Transverse colon (tissue), 4 donors: ENCODE measurements at regions not wholly inside any gene's neighbourhood (a gene's known extent, or its start where the extent isn't known, plus 50 kb on each side); places are given as distances from the start of the nearest gene placed in this dataset.

Experiments
- DNase-seq: peaks from one replicate; pipeline ENCODE4 v3.0.0-alpha.2; 2019
- H3K27ac ChIP-seq, 4 donors: fragments of 200-600 bp; sonication (generic); 2 replicates each; pipeline ENCODE4 v1.5.1; 2016 to 2018; ENCODE audit warnings: inconsistent platforms in 4 of 4
- H3K27me3 ChIP-seq: fragments of 200-600 bp; sonication (generic); 2 replicates; pipeline ENCODE4 v1.5.1; 2017; ENCODE audit warnings: inconsistent platforms
- H3K36me3 ChIP-seq, 4 donors: fragments of 200-600 bp; sonication (generic); 2 replicates each; pipeline ENCODE4 v1.5.1; 2017 to 2019; ENCODE audit warnings: inconsistent platforms in 4 of 4
- H3K4me1 ChIP-seq, 4 donors: fragments of 200-600 bp; sonication (generic); 2 replicates each; pipeline ENCODE4 v1.5.1; 2017 to 2020; ENCODE audit warnings: inconsistent platforms in 4 of 4
- H3K4me3 ChIP-seq, 4 donors: fragments of 200-600 bp; sonication (generic); 1 replicate in 1 of 4; 2 replicates in 3 of 4; pipeline versions ENCODE4 v1.5.1 to v1.6.1; 2017 to 2019; ENCODE audit warnings: inconsistent platforms in 4 of 4
- H3K9me3 ChIP-seq, 2 donors: fragments of 200-600 bp; sonication (generic); 2 replicates each; pipeline ENCODE4 v1.5.1; 2017 to 2019; ENCODE audit warnings: inconsistent platforms in 2 of 2
- EP300 ChIP-seq: sonication (generic); formaldehyde crosslinking; IDR thresholded peaks from one replicate; pipeline ENCODE4 v1.6.1; 2017; ENCODE audit warnings: antibody characterized with exemption, low read depth
- POLR2A ChIP-seq: fragments of 450-650 bp; IDR thresholded peaks from one replicate; pipeline ENCODE4 v1.6.1; 2016; ENCODE audit warnings: antibody characterized with exemption, mild to moderate bottlenecking, moderate library complexity
- POLR2AphosphoS5 ChIP-seq, 3 donors: sonication (generic); formaldehyde crosslinking; IDR thresholded peaks; one replicate each; pipeline ENCODE4 v1.6.1; 2016; ENCODE audit warnings: antibody characterized with exemption in 3 of 3
- WGBS, 2 donors: methylation state at CpG; one replicate each; pipeline ENCODE4 v1.1.5; 2018; ENCODE audit warnings: low coverage in 1 of 2; 5-methylcytosine and 5-hydroxymethylcytosine counted together
- in situ Hi-C, 4 donors: fragments of 200-750 bp; cut with MboI; loops; one replicate each; pipeline versions ENCODE4 v1.15.0 to v1.15.1; 2017; ENCODE audit warnings: low sequenced_read_pairs in 3 of 4, low pct_ligation_motif_present in 1 of 4, low pct_unique_long_range_greater_than_20kb in 1 of 4
- intact Hi-C: fragments of 100-400 bp; cut with DNase I; formaldehyde crosslinking; loops from one replicate; pipeline ENCODE4 v1.15.1; 2023; ENCODE audit warnings: low total_unique reads
- TF ChIP-seq, protein P1 (sequence below), 5 experiments: fragments of 200-600 bp in 3 of 5; fragments of 450-650 bp in 2 of 5; sonication (generic) in 3 of 5; IDR thresholded peaks; 1 replicate in 2 of 5; 2 replicates in 3 of 5; pipeline ENCODE4 v1.5.1; 2016 to 2017; ENCODE audit warnings: antibody characterized with exemption in 5 of 5, inconsistent platforms in 3 of 5, mild to moderate bottlenecking in 2 of 5, moderate library complexity in 1 of 5

DNA sequence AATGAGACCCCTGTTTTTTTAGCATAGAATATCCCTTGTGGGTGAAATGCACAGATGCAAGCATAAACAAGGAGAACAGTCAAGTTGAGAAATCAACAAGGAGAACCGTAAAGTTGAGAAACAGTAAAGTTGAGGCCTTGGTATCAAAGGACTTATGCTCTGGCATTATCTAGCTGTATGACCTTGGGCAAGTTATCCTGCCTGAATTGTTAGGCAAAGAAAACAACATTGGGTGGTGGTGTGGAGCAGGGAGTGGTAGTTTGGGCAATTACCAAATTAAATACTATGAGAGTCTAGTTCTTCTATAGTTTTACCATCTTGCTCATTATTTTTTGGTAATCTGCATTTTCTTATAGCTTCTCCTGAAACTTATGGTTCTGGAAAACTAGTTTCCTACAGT lies 573.4 kb upstream of the ARPP21 start:
- no peak for TF ChIP-seq POLR2A
- TF ChIP-seq EP300 = no peak
- TF ChIP-seq, protein P1, sequence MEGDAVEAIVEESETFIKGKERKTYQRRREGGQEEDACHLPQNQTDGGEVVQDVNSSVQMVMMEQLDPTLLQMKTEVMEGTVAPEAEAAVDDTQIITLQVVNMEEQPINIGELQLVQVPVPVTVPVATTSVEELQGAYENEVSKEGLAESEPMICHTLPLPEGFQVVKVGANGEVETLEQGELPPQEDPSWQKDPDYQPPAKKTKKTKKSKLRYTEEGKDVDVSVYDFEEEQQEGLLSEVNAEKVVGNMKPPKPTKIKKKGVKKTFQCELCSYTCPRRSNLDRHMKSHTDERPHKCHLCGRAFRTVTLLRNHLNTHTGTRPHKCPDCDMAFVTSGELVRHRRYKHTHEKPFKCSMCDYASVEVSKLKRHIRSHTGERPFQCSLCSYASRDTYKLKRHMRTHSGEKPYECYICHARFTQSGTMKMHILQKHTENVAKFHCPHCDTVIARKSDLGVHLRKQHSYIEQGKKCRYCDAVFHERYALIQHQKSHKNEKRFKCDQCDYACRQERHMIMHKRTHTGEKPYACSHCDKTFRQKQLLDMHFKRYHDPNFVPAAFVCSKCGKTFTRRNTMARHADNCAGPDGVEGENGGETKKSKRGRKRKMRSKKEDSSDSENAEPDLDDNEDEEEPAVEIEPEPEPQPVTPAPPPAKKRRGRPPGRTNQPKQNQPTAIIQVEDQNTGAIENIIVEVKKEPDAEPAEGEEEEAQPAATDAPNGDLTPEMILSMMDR (IDR thresholded peaks at IDR 0.05) = no peak
- no peak for TF ChIP-seq POLR2AphosphoS5 (IDR thresholded peaks at IDR 0.05)
- in situ Hi-C loops (no loop called here), intact Hi-C loops (no loop called here)
- Histone ChIP-seq H3K4me3 (no peak overlapping the region), H3K9me3 (no peaks in the 10 kb centered on the region), H3K27me3 (no peaks in the 10 kb centered on the region), H3K27ac (no peak overlapping the region), H3K36me3 (no peaks in the 10 kb centered on the region), H3K4me1 (peaks cover 0 to 13% (median 0%) of the 10 kb centered on the region in 4 donors)
- DNase-seq = no peak
- whole genome bisulfite sequencing, 2 donors = 38 to 50% methylated on average over 1 of the region's 1 CpG

DNA sequence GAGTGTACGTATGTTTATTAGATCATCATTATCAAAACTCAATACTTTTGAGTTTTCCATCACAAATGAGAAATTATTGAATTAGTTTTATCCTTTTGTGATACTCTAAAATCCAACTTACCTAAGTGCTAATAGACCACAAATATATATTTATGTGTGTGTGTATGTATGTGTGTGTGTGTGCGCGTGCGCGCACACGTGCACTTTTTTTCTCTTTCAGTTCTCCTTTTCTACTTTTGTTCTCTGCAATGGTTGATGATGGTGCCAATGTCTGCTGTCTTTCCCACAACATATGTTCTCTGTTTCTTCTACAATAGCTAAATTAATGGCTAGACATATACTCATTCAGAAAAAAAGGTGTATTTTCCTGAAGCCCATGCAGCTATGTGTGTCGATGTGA lies 571.6 kb upstream of the ARPP21 start:
- no peak overlapping the region for H3K27ac ChIP-seq
- no peaks in the 10 kb centered on the region for H3K9me3 ChIP-seq
- TF ChIP-seq POLR2AphosphoS5 (IDR thresholded peaks at IDR 0.05) (no peak), POLR2A (no peak), EP300 (no peak)
- TF ChIP-seq, protein P1 (IDR thresholded peaks at IDR 0.05) = no peak
- no peak overlapping the region for H3K4me3 ChIP-seq
- intact Hi-C loops (no loop called here), in situ Hi-C loops (no loop called here)
- DNase-seq = no peak
- H3K36me3 ChIP-seq = no peaks in the 10 kb centered on the region
- H3K27me3 ChIP-seq = no peaks in the 10 kb centered on the region
- 88 to 97% methylated on average over 6 to 7 of the region's 7 CpGs for WGBS, 2 donors
- peaks cover 0 to 29% (median 5%) of the 10 kb centered on the region in 4 donors for H3K4me1 ChIP-seq

DNA sequence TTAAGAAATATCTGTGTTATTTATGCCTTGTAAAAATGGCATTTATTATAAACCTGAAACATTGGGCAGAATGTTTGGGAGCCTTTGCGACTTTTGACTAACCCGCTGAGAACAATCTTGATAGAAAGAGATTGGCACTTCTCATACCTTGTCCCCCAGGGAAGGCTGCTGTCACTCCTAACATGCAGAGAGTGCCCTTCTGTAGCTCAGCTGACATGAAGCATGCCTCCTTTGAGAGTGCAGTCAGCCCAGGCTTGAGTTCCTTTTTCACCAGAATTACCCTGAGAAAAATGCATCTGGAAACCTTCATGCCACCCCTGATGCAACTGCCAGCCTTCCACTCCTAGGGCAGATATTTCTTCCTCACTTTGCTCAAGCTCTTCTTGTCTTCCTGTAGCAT lies 569.2 kb upstream of the ARPP21 start:
- 93 to 100% methylated on average over 1 to 2 of the region's 2 CpGs for WGBS, 2 donors
- TF ChIP-seq, protein P1 (IDR thresholded peaks at IDR 0.05) = no peak
- TF ChIP-seq POLR2AphosphoS5 (IDR thresholded peaks at IDR 0.05) (no peak), EP300 (no peak), POLR2A (no peak)

DNA sequence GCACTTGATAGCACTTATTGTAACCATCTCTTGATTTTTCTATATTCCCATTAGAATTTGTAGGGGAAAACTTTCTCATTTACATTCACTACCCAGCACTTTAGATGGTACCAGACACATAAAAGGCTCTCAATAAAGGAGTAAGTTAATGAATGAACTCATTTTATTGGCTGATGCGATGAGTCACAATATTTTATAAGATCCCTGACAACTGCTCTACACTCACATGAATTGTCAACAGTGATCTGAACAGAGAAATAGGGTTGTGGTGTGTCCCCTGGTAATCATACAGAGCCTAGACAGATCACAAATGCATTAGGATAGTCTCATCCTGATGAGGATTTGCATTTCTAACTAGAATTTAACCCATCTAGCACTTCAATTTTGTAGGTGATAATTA lies 567.6 kb upstream of the ARPP21 start:
- 33 to 56% methylated on average over 1 of the region's 1 CpG for WGBS, 2 donors
- DNase-seq = no peak

More for the DNA sequence above, 569.2 kb upstream of the ARPP21 start:
- DNase-seq = no peak
- intact Hi-C loops (no loop called here), in situ Hi-C loops (no loop called here)
- no peak overlapping the region for H3K27ac ChIP-seq
- no peaks in the 10 kb centered on the region for H3K9me3 ChIP-seq
- H3K36me3 ChIP-seq = no peaks in the 10 kb centered on the region
- peaks cover 0 to 32% (median 8%) of the 10 kb centered on the region in 4 donors for H3K4me1 ChIP-seq
- H3K4me3 ChIP-seq = no peak overlapping the region
- no peaks in the 10 kb centered on the region for H3K27me3 ChIP-seq

More for the DNA sequence above, 567.6 kb upstream of the ARPP21 start:
- Histone ChIP-seq H3K27me3 (no peaks in the 10 kb centered on the region), H3K27ac (peak overlapping the region in 2 of 4 donors; percentile 5 to 38), H3K9me3 (no peaks in the 10 kb centered on the region), H3K36me3 (no peaks in the 10 kb centered on the region), H3K4me1 (peaks cover 0 to 19% (median 8%) of the 10 kb centered on the region in 4 donors), H3K4me3 (no peak overlapping the region)
- intact Hi-C loops (no loop called here), in situ Hi-C loops (no loop called here)
- TF ChIP-seq, protein P1 (IDR thresholded peaks at IDR 0.05) = no peak
- TF ChIP-seq EP300 (no peak), POLR2AphosphoS5 (IDR thresholded peaks at IDR 0.05) (no peak)
